ENCODE measurements at regions not wholly inside any gene's neighbourhood (a gene's known extent, or its start where the extent isn't known, plus 50 kb on each side); places are given as distances from the start of the nearest gene placed in this dataset.

GRCh38 chr11:96483374-96483955 lies 93.7 kb downstream of the JRKL start:
- no peaks in the 10 kb centered on the region for H3K27me3 ChIP-seq (ENCODE audit: insufficient read depth, low read length)
- no peak overlapping the region for H3T11ph ChIP-seq (ENCODE audit: low read length)
- H3K23ac ChIP-seq (ENCODE audit: insufficient read length, low read depth, low read length) = no peak overlapping the region
- H3K4ac ChIP-seq (ENCODE audit: low read depth, low read length) = no peak overlapping the region
- Mint-ChIP-seq H3K36me3 (ENCODE audit: insufficient read depth in 1 of 3, low read depth in 3 of 3) (peaks cover 0 to 3% (median 0%) of the 10 kb centered on the region in 3 experiments; a peak in 1 of 7 replicates), H3K9me3 (no peaks in the 10 kb centered on the region; a peak in 2 of 5 replicates), H3K27me3 (ENCODE audit: low read depth) (0 out of 2 replicates have a peak, but pooled peaks cover 1% of the 10 kb centered on the region), H3K4me3 (no peak overlapping the region), H3K27ac (no peak overlapping the region), H3K4me1 (peaks cover 0 to 5% of the 10 kb centered on the region in 2 experiments; a peak in 1 of 4 replicates)
- H4K8ac ChIP-seq (replicated peaks; ENCODE audit: insufficient read length, low read depth, low read length) = no peak overlapping the region
- H2BK15ac ChIP-seq (ENCODE audit: low read depth, low read length) = no peak overlapping the region
- H2BK12ac ChIP-seq (ENCODE audit: insufficient read length, low read depth, low read length) = no peak overlapping the region
- no peaks in the 10 kb centered on the region for H3K9me3 ChIP-seq (ENCODE audit: control insufficient read depth, low read depth, low read length)
- DNase-seq = no peak
- no peak overlapping the region for H3K9ac ChIP-seq (ENCODE audit: extremely low read depth, insufficient read length, low read length)
- no peak overlapping the region for H2BK20ac ChIP-seq (ENCODE audit: low read depth, low read length, poor library complexity, severe bottlenecking)
- H4K5ac ChIP-seq (ENCODE audit: insufficient read length, low read depth, low read length) = no peak overlapping the region
- H3K4me1 ChIP-seq (ENCODE audit: insufficient read depth, low read length) = no peaks in the 10 kb centered on the region
- H3K14ac ChIP-seq (ENCODE audit: insufficient read depth, low read length) = no peak overlapping the region
- H4K20me1 ChIP-seq (ENCODE audit: control insufficient read depth, insufficient read depth, insufficient read length) = no peaks in the 10 kb centered on the region
- no peak overlapping the region for H2BK5ac ChIP-seq (ENCODE audit: insufficient read length, low read length)
- H3K79me2 ChIP-seq (ENCODE audit: insufficient read depth, low read length) = no peaks in the 10 kb centered on the region
- no peak overlapping the region for H4K91ac ChIP-seq (ENCODE audit: insufficient read length, low read depth, low read length)
- TF ChIP-seq CTCF (conservative IDR thresholded peaks at IDR 0.05) = no peak
- H3K4me2 ChIP-seq (ENCODE audit: insufficient read depth, insufficient read length, low read length) = no peak overlapping the region
- H3K27ac ChIP-seq (ENCODE audit: insufficient read length, low read depth, low read length) = no peak overlapping the region
- H3K56ac ChIP-seq (ENCODE audit: insufficient read length, low read depth, low read length) = no peak overlapping the region
- no peak overlapping the region for H2BK120ac ChIP-seq (ENCODE audit: low read depth, low read length, poor library complexity, severe bottlenecking)
- H3K79me1 ChIP-seq (ENCODE audit: insufficient read depth, low read depth, low read length, poor library complexity, severe bottlenecking) = no peaks in the 10 kb centered on the region
- H3K23me2 ChIP-seq (ENCODE audit: insufficient read length, low read depth, low read length, poor library complexity, severe bottlenecking) = no peaks in the 10 kb centered on the region
- H3K18ac ChIP-seq (ENCODE audit: insufficient read length, low read depth, low read length) = no peak overlapping the region
- H2AFZ ChIP-seq (ENCODE audit: low read length) = no peak overlapping the region
- no peak overlapping the region for H2AK5ac ChIP-seq (ENCODE audit: insufficient read length, low read length)
